ENCODE measurements at regions not wholly inside any gene's neighbourhood (a gene's known extent, or its start where the extent isn't known, plus 50 kb on each side); places are given as distances from the start of the nearest gene placed in this dataset.

DNA sequence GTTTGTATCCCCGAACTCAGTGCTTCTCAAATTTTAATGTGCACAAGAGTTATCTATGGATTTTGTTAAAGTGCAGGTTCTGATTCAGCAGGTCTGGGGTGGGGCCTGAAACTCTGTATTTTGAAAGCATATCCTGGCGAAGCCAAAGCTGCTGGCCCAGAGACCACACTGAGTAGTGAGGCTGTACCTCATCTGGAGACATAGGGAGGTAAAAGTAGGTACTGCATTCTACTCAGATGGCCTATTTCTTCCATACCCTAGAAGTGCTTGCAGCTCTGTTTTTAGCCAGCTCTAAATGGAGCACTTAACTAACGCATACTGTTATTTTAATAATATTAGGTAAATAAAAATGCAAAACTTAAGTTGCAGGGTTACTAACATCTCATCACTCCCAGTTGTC lies 206.2 kb upstream of the PRNP start:
- no peak for TF ChIP-seq POLR2A (IDR thresholded peaks at IDR 0.05)
- TF ChIP-seq, protein P1, sequence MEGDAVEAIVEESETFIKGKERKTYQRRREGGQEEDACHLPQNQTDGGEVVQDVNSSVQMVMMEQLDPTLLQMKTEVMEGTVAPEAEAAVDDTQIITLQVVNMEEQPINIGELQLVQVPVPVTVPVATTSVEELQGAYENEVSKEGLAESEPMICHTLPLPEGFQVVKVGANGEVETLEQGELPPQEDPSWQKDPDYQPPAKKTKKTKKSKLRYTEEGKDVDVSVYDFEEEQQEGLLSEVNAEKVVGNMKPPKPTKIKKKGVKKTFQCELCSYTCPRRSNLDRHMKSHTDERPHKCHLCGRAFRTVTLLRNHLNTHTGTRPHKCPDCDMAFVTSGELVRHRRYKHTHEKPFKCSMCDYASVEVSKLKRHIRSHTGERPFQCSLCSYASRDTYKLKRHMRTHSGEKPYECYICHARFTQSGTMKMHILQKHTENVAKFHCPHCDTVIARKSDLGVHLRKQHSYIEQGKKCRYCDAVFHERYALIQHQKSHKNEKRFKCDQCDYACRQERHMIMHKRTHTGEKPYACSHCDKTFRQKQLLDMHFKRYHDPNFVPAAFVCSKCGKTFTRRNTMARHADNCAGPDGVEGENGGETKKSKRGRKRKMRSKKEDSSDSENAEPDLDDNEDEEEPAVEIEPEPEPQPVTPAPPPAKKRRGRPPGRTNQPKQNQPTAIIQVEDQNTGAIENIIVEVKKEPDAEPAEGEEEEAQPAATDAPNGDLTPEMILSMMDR (IDR thresholded peaks at IDR 0.05), result no peak

Measured in lower leg skin (tissue), 3 donors.